Right lobe of liver (tissue), 4 donors: ENCODE measurements at regions not wholly inside any gene's neighbourhood (a gene's known extent, or its start where the extent isn't known, plus 50 kb on each side); places are given as distances from the start of the nearest gene placed in this dataset.

Experiments
- CTCF ChIP-seq, 4 donors: fragments of 200-600 bp in 3 of 4; fragments of 450-650 bp in 1 of 4; IDR thresholded peaks; one replicate each; pipeline versions ENCODE4 v1.5.1 to v1.8.0; 2016 to 2022; ENCODE audit warnings: antibody characterized with exemption in 4 of 4, mild to moderate bottlenecking in 2 of 4
- POLR2A ChIP-seq: fragments of 450-650 bp; IDR thresholded peaks from one replicate; pipeline ENCODE4 v1.6.1; 2017; ENCODE audit warnings: antibody characterized with exemption, mild to moderate bottlenecking
- donor health status: DM: no; HTN: no; CAD: no.
- donor health status: DM: no; HTN: no; CAD: no.
- donor health status: DM: no; HTN: yes; CAD: no.

- TF ChIP-seq CTCF (IDR thresholded peaks at IDR 0.05) (no peak), POLR2A (no peak)
These were observed 628.5 kb downstream of the GBE1 start for GRCh38 chr3:81132995-81133394.
